B cell (primary cell): ENCODE measurements at regions not wholly inside any gene's neighbourhood (a gene's known extent, or its start where the extent isn't known, plus 50 kb on each side); places are given as distances from the start of the nearest gene placed in this dataset.

ENCODE experiments used
- ATAC-seq: fragments of 200-7000 bp; cut with Tn5 transposase; one replicate; pipeline ENCODE4 v1.10.0; 2021; ENCODE audit warnings: low read depth, mild to moderate bottlenecking, moderate number of reproducible peaks, moderate library complexity
- CTCF ChIA-PET: fragments of 350-600 bp; sonication (Branson Sonifier 250); formaldehyde crosslinking; loops from one replicate; lab custom pipeline; 2021; ENCODE audit warnings: antibody characterized with exemption, inconsistent platforms; lab: Charles Lee
- POLR2A ChIA-PET: fragments of 350-600 bp; sonication (Branson Sonifier 250); formaldehyde crosslinking; loops from one replicate; lab custom pipeline; 2021; ENCODE audit warnings: antibody characterized with exemption; lab: Charles Lee
- DNase-seq: peaks from one replicate; pipeline ENCODE4 v3.0.0; 2013
- H2AFZ ChIP-seq: 2 replicates; pipeline ENCODE4 v1.6.1; 2012; ENCODE audit warnings: mild to moderate bottlenecking, low read depth, low read length; ENCODE audit not compliant: insufficient read depth, poor library complexity, severe bottlenecking
- H3K27ac ChIP-seq, 2 donors: 1 replicate in 1 of 2; 2 replicates in 1 of 2; pipeline ENCODE4 v1.5.1; 2012 to 2013; ENCODE audit warnings: low read length in 2 of 2, mild to moderate bottlenecking in 2 of 2, moderate library complexity in 1 of 2
- H3K27me3 ChIP-seq, 4 experiments: fragments of 200-600 bp in 1 of 4; sonication (generic) in 1 of 4; replicated peaks in 1 of 4; 1 replicate in 2 of 4; 2 replicates in 2 of 4; pipeline versions ENCODE4 v1.6.1 to v1.7.0; 2013 to 2016; ENCODE audit warnings: low read length in 3 of 4, mild to moderate bottlenecking in 2 of 4, mixed read lengths in 1 of 4, moderate library complexity in 1 of 4; ENCODE audit not compliant: insufficient read depth in 4 of 4, control insufficient read depth in 3 of 4; ENCODE audit errors: control extremely low read depth in 1 of 4
- H3K36me3 ChIP-seq, 2 experiments: replicated peaks in 1 of 2; 1 replicate in 1 of 2; 2 replicates in 1 of 2; pipeline versions ENCODE4 v1.6.1 to v1.7.1; 2013; ENCODE audit warnings: low read length in 1 of 2; ENCODE audit not compliant: insufficient read depth in 2 of 2, control insufficient read depth in 1 of 2; ENCODE audit errors: control extremely low read depth in 1 of 2, extremely low read depth in 1 of 2
- H3K4me1 ChIP-seq, 2 donors: fragments of 200-600 bp in 1 of 2; sonication (generic) in 1 of 2; 1 replicate in 1 of 2; 2 replicates in 1 of 2; pipeline versions ENCODE4 v1.5.1 to v1.6.1; 2013 to 2017; ENCODE audit warnings: low read length in 2 of 2; ENCODE audit not compliant: control insufficient read depth in 2 of 2, insufficient read depth in 2 of 2
- H3K4me2 ChIP-seq: replicated peaks from 2 replicates; pipeline ENCODE3; 2012; ENCODE audit warnings: mild to moderate bottlenecking, low read depth, low read length; ENCODE audit not compliant: poor library complexity, severe bottlenecking
- H3K4me3 ChIP-seq, 5 experiments: fragments of 200-600 bp in 1 of 5; sonication (generic) in 1 of 5; 1 replicate in 3 of 5; 2 replicates in 2 of 5; pipeline versions ENCODE4 v1.5.1 to v1.7.0; 2011 to 2016; ENCODE audit warnings: low read length in 4 of 5, mild to moderate bottlenecking in 4 of 5, low read depth in 2 of 5, control low read depth in 1 of 5, moderate library complexity in 1 of 5; ENCODE audit not compliant: insufficient read depth in 1 of 5; ENCODE audit errors: control extremely low read depth in 1 of 5, extremely low read depth in 1 of 5
- H3K79me2 ChIP-seq: fragments of 200-600 bp; sonication (generic); one replicate; pipeline ENCODE4 v1.6.0; 2016; ENCODE audit warnings: low read length; ENCODE audit not compliant: control insufficient read depth, insufficient read depth
- H3K9ac ChIP-seq: fragments of 200-600 bp; sonication (generic); 2 replicates; pipeline ENCODE4 v1.6.1; 2017; ENCODE audit warnings: mild to moderate bottlenecking, low read length, moderate library complexity
- H3K9me3 ChIP-seq, 3 donors: one replicate each; pipeline versions ENCODE4 v1.6.1 to v1.7.1; 2013; ENCODE audit warnings: low read length in 2 of 3; ENCODE audit not compliant: control insufficient read depth in 2 of 3, insufficient read depth in 1 of 3; ENCODE audit errors: control extremely low read depth in 1 of 3
- H4K20me1 ChIP-seq: 2 replicates; pipeline ENCODE4 v1.6.0; 2012; ENCODE audit warnings: mild to moderate bottlenecking, low read length; ENCODE audit not compliant: insufficient read depth, control insufficient read depth, poor library complexity, severe bottlenecking
- H3K27ac Mint-ChIP-seq: one replicate; pipeline ENCODE4 v1.8.0; 2021; ENCODE audit warnings: mixed read lengths
- H3K27me3 Mint-ChIP-seq: one replicate; pipeline ENCODE4 v1.8.0; 2021; ENCODE audit warnings: mixed read lengths
- H3K4me1 Mint-ChIP-seq: one replicate; pipeline ENCODE4 v1.8.0; 2021; ENCODE audit warnings: mixed read lengths
- H3K4me3 Mint-ChIP-seq: one replicate; pipeline ENCODE4 v1.8.0; 2021; ENCODE audit warnings: mixed read lengths
- H3K9me3 Mint-ChIP-seq: one replicate; pipeline ENCODE4 v1.8.0; 2022; ENCODE audit warnings: mixed read lengths; ENCODE audit not compliant: insufficient read depth
- EZH2 ChIP-seq: IDR thresholded peaks from 2 replicates; pipeline ENCODE4 v1.6.1; 2012; ENCODE audit warnings: borderline replicate concordance, low read depth, mild to moderate bottlenecking, moderate library complexity, low read length; ENCODE audit not compliant: insufficient read depth, poor library complexity, severe bottlenecking
- WGBS: methylation state at CpG from one replicate; pipeline ENCODE4 v1.1.5; 2013; ENCODE audit warnings: missing lambda C conversion rate; ENCODE audit not compliant: insufficient coverage; 5-methylcytosine and 5-hydroxymethylcytosine counted together
- intact Hi-C: fragments of 100-400 bp; cut with micrococcal nuclease; formaldehyde crosslinking; loops from one replicate; pipeline ENCODE4 v1.10.0; 2022
- TF ChIP-seq, protein P1 (sequence below): fragments of 200-600 bp; IDR thresholded peaks from one replicate; pipeline ENCODE4 v1.8.0; 2022; ENCODE audit warnings: antibody characterized with exemption, mild to moderate bottlenecking

DNA sequence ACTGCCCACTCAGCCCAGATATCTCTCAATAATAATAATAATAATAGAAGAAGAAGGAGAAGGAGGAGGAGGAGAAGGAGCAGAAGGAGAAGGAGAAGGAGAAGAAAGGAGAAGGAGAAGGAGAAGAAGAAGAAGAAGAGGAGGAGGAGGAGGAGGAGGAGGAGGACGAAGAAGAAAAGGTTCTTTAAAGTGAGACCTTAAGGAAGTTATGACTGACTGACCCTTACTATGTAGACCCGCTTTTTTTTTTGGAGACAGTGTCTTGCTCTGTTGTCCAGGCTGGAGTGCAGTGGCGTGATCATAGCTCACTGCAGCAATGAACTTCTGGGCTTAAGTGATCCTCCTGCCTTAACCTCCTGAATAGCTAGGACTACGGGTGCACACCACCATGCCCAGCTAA is 88.9 kb upstream of the RFX8 start:
- no peaks in the 10 kb centered on the region for H3K9me3 Mint-ChIP-seq
- no peaks in the 10 kb centered on the region for H3K36me3 ChIP-seq
- H3K79me2 ChIP-seq: no peaks in the 10 kb centered on the region

DNA sequence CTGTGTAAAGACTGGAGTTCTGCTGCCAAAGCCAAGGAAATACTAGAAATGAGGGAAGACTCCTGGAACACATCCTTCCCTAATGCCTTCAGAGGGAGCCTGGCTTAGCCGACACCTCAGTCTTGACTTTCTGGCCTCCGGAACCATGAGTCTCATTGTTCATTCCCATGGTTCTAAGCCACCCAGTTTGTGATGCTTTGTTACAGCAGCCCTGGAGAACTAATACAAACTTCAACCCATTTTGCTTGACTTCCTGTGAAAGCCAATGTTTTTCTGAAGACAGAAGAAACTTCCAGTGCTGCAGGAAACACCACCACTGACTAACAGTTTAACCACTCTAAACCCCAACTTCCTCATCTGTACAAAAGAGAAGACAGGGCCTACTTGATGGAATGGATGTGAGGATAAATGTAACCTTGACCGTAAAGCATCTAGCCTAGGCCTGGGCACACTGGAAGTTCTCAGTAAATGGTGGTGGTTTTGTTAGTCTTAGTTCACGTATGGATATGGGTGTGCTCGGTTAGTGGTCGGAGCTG is 85.9 kb upstream of the RFX8 start:
- intact Hi-C loops: no loop called here

More for the DNA sequence above, 88.9 kb upstream of the RFX8 start:
- Mint-ChIP-seq H3K27ac (no peak overlapping the region), H3K4me1 (peaks cover 6% of the 10 kb centered on the region), H3K4me3 (no peak overlapping the region), H3K27me3 (peaks cover 34% of the 10 kb centered on the region)
- Histone ChIP-seq H4K20me1 (no peaks in the 10 kb centered on the region), H3K27ac (no peak overlapping the region), H3K4me1 (peaks cover 0 to 6% of the 10 kb centered on the region in 2 donors), H3K4me2 (no peak overlapping the region), H3K4me3 (no peak overlapping the region), H2AFZ (no peak overlapping the region), H3K27me3 (peaks cover 0 to 4% (median 0%) of the 10 kb centered on the region in 4 experiments), H3K9ac (no peak overlapping the region), H3K9me3 (peaks cover 0 to 18% (median 0%) of the 10 kb centered on the region in 3 donors)
- intact Hi-C loops: no loop called here
- CTCF ChIA-PET: interaction anchor here (0.7 kb wide), 1 partner anchor 268 kb away, joined by 3 read pairs; no protein-coding TSS in a partner anchor
- POLR2A ChIA-PET: no interaction called here
- ATAC-seq (no peak), DNase-seq (no peak)
- 97% methylated on average over 3 of the region's 4 CpGs for WGBS
- TF ChIP-seq EZH2: no peak
- TF ChIP-seq, protein P1, sequence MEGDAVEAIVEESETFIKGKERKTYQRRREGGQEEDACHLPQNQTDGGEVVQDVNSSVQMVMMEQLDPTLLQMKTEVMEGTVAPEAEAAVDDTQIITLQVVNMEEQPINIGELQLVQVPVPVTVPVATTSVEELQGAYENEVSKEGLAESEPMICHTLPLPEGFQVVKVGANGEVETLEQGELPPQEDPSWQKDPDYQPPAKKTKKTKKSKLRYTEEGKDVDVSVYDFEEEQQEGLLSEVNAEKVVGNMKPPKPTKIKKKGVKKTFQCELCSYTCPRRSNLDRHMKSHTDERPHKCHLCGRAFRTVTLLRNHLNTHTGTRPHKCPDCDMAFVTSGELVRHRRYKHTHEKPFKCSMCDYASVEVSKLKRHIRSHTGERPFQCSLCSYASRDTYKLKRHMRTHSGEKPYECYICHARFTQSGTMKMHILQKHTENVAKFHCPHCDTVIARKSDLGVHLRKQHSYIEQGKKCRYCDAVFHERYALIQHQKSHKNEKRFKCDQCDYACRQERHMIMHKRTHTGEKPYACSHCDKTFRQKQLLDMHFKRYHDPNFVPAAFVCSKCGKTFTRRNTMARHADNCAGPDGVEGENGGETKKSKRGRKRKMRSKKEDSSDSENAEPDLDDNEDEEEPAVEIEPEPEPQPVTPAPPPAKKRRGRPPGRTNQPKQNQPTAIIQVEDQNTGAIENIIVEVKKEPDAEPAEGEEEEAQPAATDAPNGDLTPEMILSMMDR: no peak

More for the DNA sequence above, 85.9 kb upstream of the RFX8 start:
- Histone ChIP-seq H3K79me2 (no peaks in the 10 kb centered on the region), H3K36me3 (no peaks in the 10 kb centered on the region), H3K27me3 (peaks cover 0 to 4% (median 0%) of the 10 kb centered on the region in 4 experiments), H3K9ac (no peak overlapping the region), H3K27ac (no peak overlapping the region), H4K20me1 (no peaks in the 10 kb centered on the region), H2AFZ (no peak overlapping the region), H3K4me1 (peaks cover 0 to 6% of the 10 kb centered on the region in 2 donors), H3K4me2 (no peak overlapping the region), H3K4me3 (no peak overlapping the region), H3K9me3 (peaks cover 0 to 18% (median 0%) of the 10 kb centered on the region in 3 donors)
- Mint-ChIP-seq H3K27ac (peak overlapping the region; percentile 57), H3K4me1 (peaks cover 6% of the 10 kb centered on the region), H3K9me3 (no peaks in the 10 kb centered on the region), H3K4me3 (no peak overlapping the region), H3K27me3 (peaks cover 17% of the 10 kb centered on the region)
- POLR2A ChIA-PET: no interaction called here
- ATAC-seq (no peak), DNase-seq (no peak)
- 91% methylated on average over 6 of the region's 6 CpGs for WGBS
- CTCF ChIA-PET: no interaction called here
- TF ChIP-seq, protein P1: no peak
- TF ChIP-seq EZH2: no peak
